GM18868 (cell line): ENCODE measurements at regions not wholly inside any gene's neighbourhood (a gene's known extent, or its start where the extent isn't known, plus 50 kb on each side); places are given as distances from the start of the nearest gene placed in this dataset.

Experiments used
- ATAC-seq: cut with Tn5 transposase; IDR thresholded peaks from one replicate; pipeline ENCODE4 v1.9.1; 2021; ENCODE audit warnings: mild to moderate bottlenecking, moderate library complexity; ENCODE audit not compliant: unreplicated experiment

DNA sequence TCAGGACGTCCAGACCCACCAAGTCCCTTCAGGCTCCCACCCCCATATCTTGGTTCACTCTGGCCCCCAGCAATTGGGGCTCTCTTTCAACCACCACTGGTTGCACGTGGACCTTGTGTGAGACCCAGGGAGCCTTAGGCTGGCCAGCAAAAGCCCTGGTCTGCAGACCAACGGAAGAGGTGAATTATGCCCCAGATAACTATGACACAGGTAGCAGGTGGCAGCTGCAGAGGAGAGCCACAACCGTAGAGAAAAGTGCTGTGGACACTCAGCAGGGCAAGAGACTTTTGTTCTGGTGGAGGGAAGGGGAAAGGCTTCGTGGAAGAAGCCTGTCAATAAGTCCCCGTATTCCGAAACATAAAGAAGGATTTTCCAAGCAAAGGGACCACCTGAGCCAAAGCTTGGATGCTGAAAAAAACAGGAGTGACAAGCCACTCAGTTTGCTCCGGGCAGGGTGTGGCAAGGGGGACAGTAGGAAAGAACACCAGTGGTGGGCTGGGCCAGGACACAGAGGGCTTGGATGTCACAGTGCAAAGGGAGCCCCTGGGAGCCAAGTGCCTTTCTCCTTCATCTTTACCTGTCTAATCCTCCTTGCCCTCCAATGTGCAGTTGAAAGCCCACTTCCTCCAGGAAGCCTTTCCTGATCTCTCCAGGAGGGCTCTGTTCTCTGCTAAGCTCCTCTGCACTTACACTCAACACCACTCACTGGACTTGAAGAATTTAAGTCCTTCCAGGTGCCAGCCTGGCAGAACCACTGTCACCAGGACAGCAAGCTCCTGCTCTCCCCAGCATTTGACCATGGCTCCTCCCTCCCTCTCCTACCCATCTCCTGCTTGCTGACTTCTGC lies 264.7 kb downstream of the BUD13 start:
- ATAC-seq: no peak

DNA sequence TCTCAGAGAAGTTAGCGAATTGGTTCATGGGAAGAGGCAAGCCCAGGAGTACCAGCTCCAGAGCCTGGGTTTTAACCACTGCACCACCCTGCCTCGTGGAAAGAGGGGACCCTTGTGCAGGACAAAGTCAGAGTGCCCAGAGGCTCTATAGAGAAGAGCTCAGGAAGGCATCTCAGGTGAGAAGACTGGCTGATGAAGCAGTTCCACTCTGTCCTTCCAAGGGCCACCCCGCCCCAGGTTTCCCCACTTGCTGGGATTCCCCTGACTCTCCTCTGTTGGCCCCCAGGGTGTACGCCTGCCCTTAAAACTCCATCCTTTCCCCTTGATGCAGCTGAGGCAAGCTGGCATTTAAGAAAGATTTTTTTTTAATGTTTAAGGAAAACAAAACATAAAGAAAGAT lies 265.8 kb downstream of the BUD13 start:
- ATAC-seq: no peak

DNA sequence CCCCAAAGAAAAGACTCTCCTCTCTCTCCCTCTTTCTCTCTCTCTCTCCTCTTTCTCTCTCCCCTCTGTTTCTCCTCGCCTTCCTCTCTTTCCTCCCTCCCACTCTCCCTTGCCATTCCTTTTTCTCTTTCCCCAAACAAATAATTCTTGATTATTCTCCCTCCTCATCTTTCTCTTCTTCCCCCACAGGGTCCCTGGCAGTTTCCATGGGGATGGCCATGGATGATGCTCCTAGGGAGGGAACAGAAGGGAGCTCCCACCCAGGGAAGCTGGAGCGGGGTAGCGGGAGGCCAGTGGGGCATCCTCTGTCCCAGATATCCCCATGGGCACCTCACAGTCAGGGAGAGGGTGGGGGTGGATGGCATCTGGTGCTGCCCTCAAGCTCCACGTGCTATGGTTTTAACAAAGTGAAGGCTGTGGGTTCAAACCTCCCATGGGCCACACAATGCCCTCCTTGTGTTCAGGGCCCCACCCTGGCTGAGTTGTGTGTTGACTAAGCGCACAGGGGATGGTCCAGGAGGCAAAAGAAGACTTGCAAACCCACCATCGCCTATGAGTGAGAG lies 266.4 kb downstream of the BUD13 start:
- no peak for ATAC-seq

DNA sequence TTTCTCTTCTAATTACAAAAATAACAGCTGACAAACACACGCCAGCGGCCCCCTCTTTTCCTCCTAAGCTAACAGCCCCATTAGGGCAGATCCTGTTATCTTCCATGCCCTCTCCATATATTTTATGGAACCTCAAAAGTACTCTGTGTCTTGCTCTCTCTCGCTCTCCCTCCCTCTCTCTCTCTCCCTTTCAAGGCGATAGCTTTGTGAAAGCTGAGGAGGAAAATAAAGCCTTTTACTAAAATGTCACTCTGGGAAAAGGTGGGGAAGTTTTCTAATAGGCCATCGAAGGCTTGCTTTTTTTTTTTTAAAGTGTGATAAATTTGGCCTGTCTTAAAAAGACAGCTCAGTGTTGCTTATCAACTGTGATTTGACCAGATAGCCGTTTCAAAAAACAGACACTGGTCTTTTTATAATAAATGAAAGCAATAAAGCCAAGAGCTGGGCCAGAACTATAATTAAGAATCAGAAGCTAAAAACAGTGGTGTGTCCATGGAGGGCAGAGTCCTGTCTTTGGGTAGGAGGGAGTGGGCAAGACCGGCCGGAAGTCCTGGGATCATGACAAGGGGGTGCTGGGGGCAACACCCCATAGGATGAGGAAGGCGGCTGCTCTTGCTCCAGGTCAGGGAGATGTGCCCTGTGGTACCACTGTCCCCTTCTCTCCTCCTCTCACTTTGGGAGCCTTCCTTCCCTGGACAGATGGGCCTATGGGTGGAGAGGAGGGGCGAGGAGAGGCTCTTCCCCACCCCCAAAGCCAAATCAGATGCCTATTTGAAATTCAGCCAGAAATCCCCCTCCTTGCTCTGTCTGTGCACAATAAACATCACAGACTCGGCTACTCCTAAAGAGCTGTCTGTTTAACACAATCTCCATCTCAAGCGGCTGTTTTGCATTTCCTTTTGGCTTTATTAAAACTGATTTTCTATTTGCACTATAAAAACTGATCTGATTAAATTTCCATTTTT lies 267.2 kb downstream of the BUD13 start:
- no peak for ATAC-seq

DNA sequence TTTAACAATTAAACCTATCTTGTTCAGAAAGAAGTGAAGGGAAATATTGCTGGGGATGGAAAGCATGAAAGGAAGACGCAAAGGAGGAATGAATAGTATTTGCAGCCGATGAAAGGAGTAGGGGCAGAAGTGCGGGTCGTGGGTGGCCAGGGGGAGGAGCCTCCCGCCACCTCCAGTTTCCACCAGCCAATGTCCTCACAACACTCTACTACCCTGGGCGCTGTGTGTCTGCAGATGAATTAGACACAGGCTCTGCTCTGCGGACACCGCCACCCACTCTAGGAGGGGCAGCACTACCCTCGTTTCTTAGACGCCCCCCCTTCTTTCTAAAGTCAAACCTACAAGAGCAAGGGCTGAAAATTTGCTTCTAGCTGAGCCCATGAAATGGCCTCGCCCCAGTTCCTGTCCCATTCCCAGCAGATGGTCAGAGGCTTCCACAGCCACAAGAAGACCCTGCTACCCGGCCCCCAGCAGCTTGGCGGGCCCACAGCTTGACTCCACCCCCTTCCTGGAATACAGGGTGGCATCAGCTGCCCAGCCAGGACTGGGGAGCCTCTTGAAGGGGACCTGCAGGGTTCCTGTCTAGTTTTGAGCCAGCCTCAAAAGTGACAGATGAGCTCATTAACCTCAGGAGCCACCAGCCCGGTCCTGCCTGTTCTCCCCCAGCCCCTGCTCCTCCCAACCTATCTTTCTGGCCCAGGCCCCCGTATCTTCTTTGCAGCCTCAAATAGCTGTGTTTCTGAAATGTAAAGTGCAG lies 268.1 kb downstream of the BUD13 start:
- no peak for ATAC-seq

DNA sequence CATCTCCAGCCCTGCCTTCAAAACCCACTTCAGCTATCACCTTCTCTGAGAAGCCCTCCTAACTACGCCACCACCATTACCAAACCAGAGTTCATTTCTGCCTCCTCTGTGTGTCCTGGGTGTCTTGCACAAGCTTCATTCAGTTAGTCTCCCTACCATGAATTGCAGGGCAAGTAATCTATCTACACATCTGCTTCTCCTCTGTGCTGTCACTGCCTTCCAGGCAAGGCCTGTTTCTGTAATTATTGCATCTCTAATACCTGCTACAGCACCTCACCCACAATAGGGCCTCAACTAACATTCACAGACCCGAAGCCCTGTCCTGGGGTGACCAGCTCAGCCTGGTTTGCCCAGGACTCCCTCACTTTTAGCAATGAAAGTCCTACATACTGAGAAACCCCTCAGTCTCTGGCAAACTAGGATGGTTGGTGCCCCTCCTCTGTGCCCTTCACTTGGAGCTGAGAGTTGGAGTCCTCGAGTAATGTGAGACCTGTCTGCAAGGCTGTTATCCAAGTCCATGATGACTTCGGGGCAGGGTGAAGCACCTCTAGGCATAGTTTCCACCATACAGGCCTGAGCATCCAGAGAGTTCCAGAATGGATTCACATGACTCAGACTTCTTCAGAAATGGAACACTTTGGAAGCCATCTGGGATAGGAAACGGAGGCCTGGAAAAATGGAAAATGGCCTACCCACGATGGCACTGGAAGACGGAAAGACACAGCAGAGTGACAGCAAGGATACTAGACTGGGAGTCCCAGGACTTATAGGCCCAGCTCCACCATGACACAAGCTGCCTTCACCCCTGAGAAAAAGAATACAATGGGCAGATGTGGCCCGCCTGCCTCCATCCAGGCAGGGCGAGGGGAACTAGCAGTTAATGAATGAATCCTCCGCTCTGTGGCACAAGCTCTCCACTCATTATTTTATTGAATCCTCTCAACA lies 269.3 kb downstream of the BUD13 start:
- ATAC-seq: no peak

DNA sequence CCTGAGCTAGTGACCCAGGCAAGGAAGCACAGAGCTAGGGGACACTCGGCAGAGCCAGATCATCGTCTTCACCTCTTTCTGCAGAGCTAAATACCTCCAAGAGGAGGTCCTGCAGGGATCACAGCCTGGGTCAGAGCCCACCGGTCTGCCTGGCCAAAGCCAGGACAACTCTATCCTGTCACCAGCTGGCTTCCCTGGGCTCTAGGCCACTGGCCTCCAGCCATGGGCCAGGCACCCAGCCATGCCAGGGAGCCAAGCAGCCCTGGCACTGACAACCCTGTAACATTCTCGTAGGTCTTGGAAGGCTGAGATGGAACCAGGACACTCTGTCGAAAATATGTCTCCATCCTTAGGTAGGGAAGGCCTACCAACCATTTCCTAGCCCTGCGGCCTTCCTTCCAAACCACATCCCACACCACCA lies 270.1 kb downstream of the BUD13 start:
- ATAC-seq: no peak

DNA sequence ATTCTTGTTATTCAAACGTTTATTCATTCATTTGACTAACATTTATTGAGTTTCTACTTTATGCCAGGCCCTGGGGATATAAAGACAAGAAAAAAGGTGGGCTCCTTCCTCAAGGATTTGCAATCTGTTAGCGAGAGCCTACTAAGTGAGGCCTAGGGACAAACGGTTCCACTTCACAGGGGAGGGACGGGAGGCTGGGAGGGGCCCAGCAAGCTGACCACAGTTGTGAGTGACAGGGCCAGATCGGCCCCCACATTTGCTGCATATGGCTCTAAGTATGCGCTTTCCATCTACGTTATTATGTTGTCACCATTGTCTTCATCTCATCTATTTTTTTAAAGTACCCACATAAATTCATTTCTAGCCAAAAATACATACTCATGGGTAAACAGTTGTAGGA lies 271.1 kb downstream of the BUD13 start:
- no peak for ATAC-seq

DNA sequence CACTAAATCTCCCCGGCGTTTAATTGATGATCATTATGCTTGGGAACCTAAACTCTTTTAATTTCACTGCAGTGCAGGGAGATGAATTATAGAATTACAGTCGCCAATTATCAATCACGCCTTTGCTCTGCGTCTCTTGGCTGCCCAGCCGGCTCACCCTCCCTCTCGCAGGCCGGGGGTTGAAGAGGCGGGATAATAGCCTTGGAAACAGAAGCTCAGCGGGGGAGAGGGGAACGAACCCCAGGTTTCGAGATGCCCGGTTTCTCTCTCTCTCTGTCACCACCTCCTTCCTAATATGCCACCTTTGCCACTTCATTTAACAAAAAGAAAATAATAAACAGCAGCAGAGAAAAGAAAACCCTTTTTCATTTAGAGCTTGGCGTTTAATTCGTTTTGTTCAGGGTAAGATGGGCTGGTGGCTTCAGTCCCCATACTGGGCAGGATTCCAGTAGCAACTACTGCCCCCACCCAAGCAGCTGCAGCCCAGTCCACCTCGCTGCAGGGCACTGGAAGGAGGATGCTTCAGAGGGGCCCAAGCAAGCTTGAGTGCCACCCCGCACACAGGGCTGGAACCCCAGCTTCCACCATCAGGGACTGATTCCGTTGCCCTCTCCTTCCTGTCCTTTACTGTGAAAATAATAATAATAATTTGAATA lies 271.7 kb downstream of the BUD13 start:
- no peak for ATAC-seq

DNA sequence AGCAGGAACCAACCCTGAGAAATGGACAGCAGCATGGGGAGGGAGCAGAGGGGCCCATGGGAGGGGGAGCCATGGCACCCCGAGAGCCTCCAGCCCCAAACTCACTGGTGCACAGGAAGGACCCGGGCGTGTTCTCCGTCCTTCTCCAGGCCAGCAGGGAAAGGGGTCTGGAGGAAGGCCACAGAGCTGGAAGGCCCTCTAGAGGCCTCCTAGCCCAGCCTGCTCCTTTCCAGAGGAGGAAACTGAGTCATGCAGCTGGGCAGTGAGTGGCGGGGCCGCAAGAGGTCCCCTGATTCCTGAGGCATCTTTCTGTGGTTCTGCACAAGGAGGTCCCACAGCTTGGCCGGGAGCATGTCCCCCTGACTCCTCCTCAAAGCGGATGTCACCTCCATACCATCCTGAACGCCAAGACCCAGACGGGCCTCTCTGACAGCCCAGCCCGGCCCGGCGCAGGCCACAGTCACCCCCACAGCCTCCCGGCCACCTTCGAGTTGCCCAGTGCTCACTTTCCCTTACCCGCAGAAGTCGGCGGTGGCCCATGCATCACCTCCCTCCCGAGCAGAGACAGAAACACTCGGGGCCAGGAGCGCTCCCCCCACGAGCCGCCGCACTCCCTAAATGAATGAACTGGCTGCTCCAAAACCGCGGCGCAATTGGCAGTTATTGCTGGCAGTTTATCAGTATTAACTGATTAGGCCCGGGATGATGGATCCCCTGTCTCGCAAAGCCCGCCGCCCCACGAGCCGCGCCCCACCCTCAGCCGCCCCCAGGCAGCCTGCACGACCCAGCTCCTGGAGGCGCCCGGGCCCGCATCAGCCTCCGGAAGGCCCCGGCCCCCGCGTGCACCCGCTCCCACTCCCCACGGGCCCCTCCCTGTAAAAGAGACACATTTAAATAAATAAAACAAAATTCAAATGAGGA lies 272.5 kb downstream of the BUD13 start:
- no peak for ATAC-seq

DNA sequence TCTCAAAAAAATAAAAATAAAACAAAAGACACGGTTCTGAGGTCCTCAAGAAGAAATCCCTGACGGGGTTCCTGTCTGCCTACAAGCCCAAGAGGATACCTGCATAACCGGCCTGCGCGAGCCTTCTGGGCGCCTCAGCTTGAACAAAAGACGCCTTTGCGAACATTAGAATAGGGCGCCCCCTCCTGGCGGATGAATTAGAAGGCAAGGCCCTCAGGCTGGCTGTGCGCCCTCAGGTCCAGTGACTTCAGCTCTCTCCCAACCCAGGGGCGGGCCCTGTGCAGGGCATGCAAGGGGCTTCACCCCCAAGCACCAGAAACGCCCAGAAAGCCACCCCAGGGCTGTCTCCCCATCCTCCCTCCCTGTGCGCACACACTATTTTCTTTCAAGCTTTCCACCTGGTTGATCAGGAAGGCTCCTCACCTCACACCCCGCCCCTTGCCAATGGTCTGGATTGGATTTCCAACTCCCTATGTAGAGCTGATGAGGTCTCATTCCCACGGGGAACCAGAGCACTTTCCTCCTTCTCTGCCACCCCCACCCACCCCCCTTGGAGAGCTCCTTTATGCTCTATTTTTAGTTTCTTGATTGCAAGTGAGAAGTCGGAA lies 273.3 kb downstream of the BUD13 start:
- ATAC-seq: no peak

DNA sequence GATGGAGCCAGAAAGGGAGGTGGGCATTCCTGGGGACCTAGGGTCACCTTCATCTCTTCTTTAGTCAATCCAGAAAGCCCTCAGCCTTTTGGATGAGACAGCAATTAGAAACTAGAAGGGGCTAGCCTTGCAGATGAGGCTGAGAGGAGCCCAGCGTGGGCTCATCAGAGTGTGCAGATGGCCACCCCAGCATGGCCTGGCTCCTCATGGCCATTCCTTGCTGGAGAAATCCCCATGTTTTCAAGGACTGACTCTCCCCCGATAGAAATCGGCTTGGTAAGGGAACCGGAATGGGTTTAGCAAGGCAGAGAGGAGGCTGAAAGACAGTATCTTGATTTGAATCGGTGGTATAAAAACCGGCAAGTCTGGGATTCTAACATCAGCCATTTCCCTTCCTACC lies 274.6 kb downstream of the BUD13 start:
- no peak for ATAC-seq

DNA sequence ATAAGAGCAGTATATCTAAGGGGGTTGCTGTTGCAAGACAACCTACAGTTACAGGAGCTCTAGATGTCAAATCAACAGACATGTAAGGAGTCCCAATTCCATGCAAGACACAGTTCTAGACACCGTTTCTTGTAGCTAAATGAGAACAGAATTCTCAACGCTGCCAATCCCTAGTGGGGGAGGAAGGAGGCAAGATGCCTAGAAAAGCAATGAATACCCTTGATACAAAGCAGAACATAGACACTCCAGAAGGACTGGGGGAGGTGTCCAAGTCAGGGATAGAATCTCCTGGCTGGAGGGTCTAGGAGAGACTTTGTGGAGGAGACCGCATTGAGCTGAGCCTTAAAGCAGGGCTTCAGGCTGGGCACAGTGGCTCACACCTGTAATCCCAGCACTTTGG lies 280.2 kb downstream of the BUD13 start:
- ATAC-seq: no peak

DNA sequence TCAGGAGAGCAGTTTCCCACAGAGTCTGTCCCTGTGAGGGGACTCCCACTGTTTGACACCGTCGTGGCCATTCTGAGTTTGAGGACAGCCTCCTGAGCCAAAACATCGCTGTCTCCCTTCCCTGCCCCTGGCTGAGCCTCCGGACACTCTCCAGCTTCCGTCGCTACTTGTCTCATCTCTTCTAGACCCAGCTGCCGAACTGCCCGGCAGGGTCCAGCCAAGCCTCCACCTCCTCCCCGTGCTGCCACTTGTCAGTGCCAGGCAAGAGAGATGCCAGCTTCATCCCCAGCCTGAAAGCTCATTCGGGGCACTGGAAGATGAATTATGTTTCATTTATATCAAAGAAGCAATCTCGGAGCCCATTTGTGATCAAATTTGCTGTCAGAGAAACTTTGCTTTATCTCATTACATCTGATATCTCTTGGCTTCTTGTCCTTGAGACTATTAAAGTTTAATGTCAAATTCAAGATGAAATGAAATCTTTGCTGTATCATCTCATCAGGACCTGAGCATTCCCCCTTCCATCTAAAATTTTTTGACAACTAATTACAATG lies 283.9 kb downstream of the BUD13 start:
- ATAC-seq: no peak

DNA sequence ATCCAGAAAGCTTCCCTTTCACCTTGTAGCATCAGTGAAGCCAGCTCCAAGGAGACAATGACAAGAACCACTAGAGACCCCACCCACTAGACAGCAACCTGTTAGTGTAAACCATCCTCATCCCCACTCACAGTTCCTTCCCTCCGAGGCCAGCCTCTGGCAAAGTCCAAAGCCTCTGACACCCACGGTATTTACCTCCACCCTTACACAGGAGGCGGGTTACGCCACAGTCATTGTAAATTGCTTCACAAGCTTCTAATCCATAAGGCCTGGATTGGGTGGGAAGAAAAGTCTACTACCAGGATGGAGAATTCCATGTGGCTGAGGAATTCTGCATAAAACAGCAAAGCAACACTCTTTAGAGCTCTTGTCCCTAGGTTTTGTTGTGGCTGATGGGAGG lies 287.4 kb downstream of the BUD13 start:
- no peak for ATAC-seq

DNA sequence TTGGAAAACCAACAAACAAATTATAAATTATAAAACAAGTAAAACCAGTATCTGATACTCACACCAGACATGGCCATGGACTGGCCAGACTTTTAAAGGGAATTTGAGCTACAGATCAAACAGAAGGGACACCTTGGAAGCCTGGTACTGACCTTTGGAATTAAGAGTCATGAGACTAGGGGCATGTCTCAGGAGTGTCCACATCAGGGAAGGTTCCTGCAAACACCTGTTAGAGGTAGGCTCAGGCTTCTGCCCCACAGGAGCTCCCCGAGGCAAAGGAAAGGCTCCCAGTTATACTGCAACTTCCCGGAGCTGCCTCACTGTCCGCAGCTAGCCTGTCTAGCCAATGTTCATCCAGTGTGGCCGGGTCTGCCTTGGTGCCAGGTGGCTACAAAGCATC lies 290.1 kb downstream of the BUD13 start:
- ATAC-seq: no peak

DNA sequence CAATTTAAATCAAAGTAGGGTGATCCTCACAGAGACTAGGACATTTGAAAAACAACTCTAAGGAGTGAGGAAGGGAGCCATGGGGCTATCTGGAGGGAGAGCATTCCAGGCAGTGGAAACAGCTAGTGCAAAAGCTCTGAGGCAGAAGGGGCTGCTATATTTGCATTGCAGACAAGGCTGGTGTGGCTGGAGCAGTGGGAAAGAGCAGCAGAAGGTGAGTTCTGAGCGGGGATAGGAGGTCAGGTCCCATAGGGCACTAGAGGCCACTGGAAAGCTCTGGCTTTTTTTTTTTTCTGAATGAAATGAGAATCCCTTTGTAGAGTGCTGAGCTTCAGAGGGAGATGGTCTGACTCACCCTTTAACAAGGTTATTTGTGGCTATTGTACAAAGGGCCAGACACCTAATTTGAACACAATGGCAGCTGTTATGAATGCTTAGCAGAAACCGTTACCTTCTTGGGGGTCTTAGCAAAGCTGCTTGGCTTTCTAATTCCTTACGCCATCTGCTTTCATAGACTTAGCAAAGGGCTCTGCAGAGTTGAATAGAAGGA lies 291.6 kb downstream of the BUD13 start:
- no peak for ATAC-seq
